ENCODE measurements at regions not wholly inside any gene's neighbourhood (a gene's known extent, or its start where the extent isn't known, plus 50 kb on each side); places are given as distances from the start of the nearest gene placed in this dataset.

DNA sequence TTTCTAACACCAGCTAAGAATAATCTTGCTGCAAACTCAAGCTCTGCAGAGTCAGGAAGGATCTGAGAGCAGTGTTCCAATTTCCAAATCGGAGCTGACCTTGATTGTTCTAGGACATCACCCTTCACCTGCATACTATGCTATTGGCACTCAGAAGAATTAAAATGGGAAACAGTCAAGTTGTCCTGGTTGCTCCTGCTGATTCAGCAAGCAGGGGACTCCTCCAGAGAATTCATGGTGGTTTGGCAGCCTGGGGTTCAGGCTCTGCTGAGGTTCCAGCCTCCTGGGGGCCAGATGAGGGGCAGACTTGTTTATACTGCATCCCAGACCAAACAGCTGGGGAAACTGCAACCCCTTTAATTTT, 213.7 kb upstream of the ADAMTS9 start:
- TF ChIP-seq, protein P1, sequence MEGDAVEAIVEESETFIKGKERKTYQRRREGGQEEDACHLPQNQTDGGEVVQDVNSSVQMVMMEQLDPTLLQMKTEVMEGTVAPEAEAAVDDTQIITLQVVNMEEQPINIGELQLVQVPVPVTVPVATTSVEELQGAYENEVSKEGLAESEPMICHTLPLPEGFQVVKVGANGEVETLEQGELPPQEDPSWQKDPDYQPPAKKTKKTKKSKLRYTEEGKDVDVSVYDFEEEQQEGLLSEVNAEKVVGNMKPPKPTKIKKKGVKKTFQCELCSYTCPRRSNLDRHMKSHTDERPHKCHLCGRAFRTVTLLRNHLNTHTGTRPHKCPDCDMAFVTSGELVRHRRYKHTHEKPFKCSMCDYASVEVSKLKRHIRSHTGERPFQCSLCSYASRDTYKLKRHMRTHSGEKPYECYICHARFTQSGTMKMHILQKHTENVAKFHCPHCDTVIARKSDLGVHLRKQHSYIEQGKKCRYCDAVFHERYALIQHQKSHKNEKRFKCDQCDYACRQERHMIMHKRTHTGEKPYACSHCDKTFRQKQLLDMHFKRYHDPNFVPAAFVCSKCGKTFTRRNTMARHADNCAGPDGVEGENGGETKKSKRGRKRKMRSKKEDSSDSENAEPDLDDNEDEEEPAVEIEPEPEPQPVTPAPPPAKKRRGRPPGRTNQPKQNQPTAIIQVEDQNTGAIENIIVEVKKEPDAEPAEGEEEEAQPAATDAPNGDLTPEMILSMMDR (IDR thresholded peaks at IDR 0.05), result no peak
- no peak for TF ChIP-seq POLR2A (IDR thresholded peaks at IDR 0.05)
